ENCODE measurements at regions not wholly inside any gene's neighbourhood (a gene's known extent, or its start where the extent isn't known, plus 50 kb on each side); places are given as distances from the start of the nearest gene placed in this dataset.

- Histone ChIP-seq H2BK15ac (ENCODE audit: low read depth, low read length) (no peak overlapping the region), H3K14ac (replicated peaks; ENCODE audit: low read depth, low read length) (no peak overlapping the region), H3K23ac (ENCODE audit: low read depth, low read length) (no peak overlapping the region), H3K4me3 (ENCODE audit: insufficient read depth, low read depth, low read length) (no peak overlapping the region), H2BK20ac (ENCODE audit: low read depth, low read length) (no peak overlapping the region), H3K9me1 (ENCODE audit: insufficient read depth, low read length) (no peaks in the 10 kb centered on the region), H4K20me1 (ENCODE audit: insufficient read depth, low read length) (no peaks in the 10 kb centered on the region), H3K36me3 (ENCODE audit: control insufficient read depth, insufficient read depth, low read length) (no peaks in the 10 kb centered on the region), H3K4me1 (ENCODE audit: control insufficient read depth, insufficient read depth, low read length) (no peaks in the 10 kb centered on the region), H3K79me1 (ENCODE audit: low read depth in 1 of 2, low read length in 2 of 2) (no peaks in the 10 kb centered on the region), H3K27me3 (ENCODE audit: control insufficient read depth, insufficient read depth, low read length) (no peaks in the 10 kb centered on the region), H2AK9ac (replicated peaks; ENCODE audit: low read depth, low read length, poor library complexity) (peak overlapping the region; percentile 55), H3K18ac (ENCODE audit: low read depth, low read length) (no peak overlapping the region), H3K9ac (ENCODE audit: low read depth, low read length) (no peak overlapping the region), H3K4ac (ENCODE audit: low read depth, low read length) (no peak overlapping the region), H2BK5ac (ENCODE audit: low read depth, low read length, poor library complexity, severe bottlenecking) (no peak overlapping the region), H2AFZ (replicated peaks; ENCODE audit: low read length, poor library complexity) (peak overlapping the region; percentile 77), H3K56ac (ENCODE audit: extremely low read depth, insufficient read depth, low read length) (no peak overlapping the region), H2BK120ac (ENCODE audit: low read depth, low read length) (no peak overlapping the region), H3K9me3 (ENCODE audit: control insufficient read depth, insufficient read depth, low read length) (no peaks in the 10 kb centered on the region), H4K8ac (ENCODE audit: low read depth in 2 of 2, low read length in 2 of 2) (no peak overlapping the region), H3K27ac (ENCODE audit: insufficient read depth, low read length) (no peak overlapping the region), H4K91ac (ENCODE audit: insufficient read depth, low read depth, low read length) (no peak overlapping the region), H2AK5ac (ENCODE audit: low read depth, low read length) (no peak overlapping the region), H4K5ac (ENCODE audit: low read depth, low read length) (no peak overlapping the region), H3K4me2 (ENCODE audit: low read depth, low read length) (no peak overlapping the region)
- POLR2A ChIA-PET (ENCODE audit: unreplicated experiment), result no interaction called here
- dilution Hi-C loops (cut with HindIII; ENCODE audit: low sequenced_read_pairs, unreplicated experiment) (no loop called here), in situ Hi-C loops (cut with MboI; ENCODE audit: low sequenced_read_pairs) (no loop called here), intact Hi-C loops (cut with micrococcal nuclease) (loop anchor here (1.0 kb wide), 1 partner anchor 161 kb away; no protein-coding TSS in a partner anchor)
- TF ChIP-seq SMC3 (IDR thresholded peaks at IDR 0.05; ENCODE audit: low read depth, low read length) (peak; percentile 37; the same call in 1 of the 2 replicates), RAD21 (IDR thresholded peaks at IDR 0.05; ENCODE audit: low read length) (peak; percentile 59), RCOR1 (IDR thresholded peaks at IDR 0.05; ENCODE audit: insufficient replicate concordance, low read length) (no peak), NFE2L2 (IDR thresholded peaks at IDR 0.05; ENCODE audit: low read depth, low read length) (no peak), CHD1 (IDR thresholded peaks at IDR 0.05; ENCODE audit: low read depth, low read length) (no peak), CTCF (conservative IDR thresholded peaks at IDR 0.05; ENCODE audit: low read depth, low read length) (peak; percentile 54), MXI1 (IDR thresholded peaks at IDR 0.05; ENCODE audit: borderline replicate concordance, low read depth, low read length) (no peak), POLR2A (IDR thresholded peaks at IDR 0.05; ENCODE audit: low read depth, low read length) (no peak), MAFK (IDR thresholded peaks at IDR 0.05; ENCODE audit: low read depth, low read length) (no peak)
- CTCF ChIA-PET, result interaction anchor here (0.5 to 1.0 kb wide), 7 partner anchors 10 to 772 kb away, joined by 3 to 6 read pairs (median 3); no protein-coding TSS in a partner anchor
- ATAC-seq (ENCODE audit: low read depth) (peak; percentile 84), DNase-seq (peak; percentile 57)
- BruUV-seq (replicated peaks), result no TSS peak
- no CpG with 5 or more reads among the region's 6 CpGs for WGBS, 2 experiments (ENCODE audit: extremely low coverage in 2 of 2, insufficient read length in 1 of 2)
These were observed 2375.8 kb upstream of the TENM3 start for GRCh38 chr4:179867300-179867878.

All from IMR-90 (cell line).